GM12872 (cell line): ENCODE measurements at regions not wholly inside any gene's neighbourhood (a gene's known extent, or its start where the extent isn't known, plus 50 kb on each side); places are given as distances from the start of the nearest gene placed in this dataset.

Source experiments
- CTCF ChIP-seq: IDR thresholded peaks from 3 replicates; pipeline ENCODE4 v1.5.1; 2011; ENCODE audit warnings: low read depth, mild to moderate bottlenecking, low read length, moderate library complexity; ENCODE audit not compliant: insufficient read depth

DNA sequence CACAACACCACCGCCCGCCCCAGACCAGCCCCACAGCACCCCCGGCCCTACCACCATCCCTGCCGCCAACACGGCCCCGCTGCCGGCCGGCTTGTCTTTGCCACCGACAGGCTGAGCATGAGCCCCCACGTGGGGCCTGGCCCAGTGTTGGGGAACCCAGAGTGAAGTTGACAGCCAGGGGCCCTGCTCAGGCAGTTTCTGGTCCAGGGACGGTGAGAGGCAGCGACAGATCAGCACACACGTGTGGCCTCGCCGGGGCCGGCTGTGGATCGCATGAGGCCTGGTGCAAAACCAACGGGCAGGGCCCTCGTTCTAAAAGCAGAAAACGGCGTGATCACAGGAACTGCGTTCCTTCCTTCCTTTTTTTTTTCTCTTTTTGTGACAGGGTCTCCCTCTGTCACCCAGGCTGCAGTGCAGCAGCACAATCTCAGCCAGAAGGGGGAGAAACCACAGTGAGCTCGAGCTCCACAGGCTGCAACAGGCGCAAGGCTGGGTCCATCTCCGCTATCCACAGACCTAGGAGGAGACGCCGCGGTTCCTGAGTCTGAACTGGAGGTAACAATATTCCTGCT, 50.5 kb upstream of the FBRSL1 start:
- no peak for TF ChIP-seq CTCF

- no peak for TF ChIP-seq CTCF
Observed at GRCh38 chr12:132438726-132439125, 51.2 kb upstream of the FBRSL1 start.

DNA sequence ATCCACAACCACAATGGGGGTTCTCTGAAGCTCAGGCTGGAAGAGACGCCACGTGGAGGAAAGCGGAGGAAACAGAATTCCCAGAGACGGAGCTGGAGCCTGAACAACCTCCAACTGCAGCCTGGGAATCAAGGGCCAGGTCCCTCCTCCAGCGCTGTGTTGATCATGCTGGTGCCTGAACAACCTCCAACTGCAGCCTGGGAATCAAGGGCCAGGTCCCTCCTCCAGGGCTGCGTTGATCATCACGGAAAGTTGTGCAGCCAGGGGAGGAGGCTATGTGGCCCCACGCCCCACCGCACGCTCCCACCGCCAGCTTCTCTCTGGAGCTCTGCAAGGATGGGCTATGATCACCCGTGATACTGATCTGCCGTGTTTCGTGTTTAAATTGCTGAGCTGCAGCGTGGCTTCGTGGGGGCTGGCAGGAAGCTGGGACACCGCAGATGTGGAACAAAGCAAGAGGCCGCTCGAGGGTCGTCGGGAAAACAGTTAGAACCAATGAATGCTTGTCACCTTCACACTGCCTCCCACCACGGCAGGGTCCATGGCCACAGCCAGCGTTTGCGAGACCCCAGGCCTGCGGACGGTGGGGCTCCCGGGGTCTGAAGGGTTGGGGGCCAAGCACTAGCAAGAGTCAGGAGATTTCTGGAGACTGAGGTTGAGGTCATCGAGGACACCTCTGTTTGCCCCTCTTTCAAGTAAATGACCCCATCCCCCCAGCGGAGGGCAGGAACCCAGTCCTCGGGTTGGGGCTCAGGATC, 51.8 kb upstream of the FBRSL1 start:
- no peak for TF ChIP-seq CTCF

GRCh38 chr12:132437252-132437932, 52.6 kb upstream of the FBRSL1 start:
- no peak for TF ChIP-seq CTCF

- TF ChIP-seq CTCF, result no peak
Observed at GRCh38 chr12:132436791-132437251, 53.1 kb upstream of the FBRSL1 start.

- no peak for TF ChIP-seq CTCF
Observed at GRCh38 chr12:132435486-132436187, 54.3 kb upstream of the FBRSL1 start.
